Prostate gland (tissue), 2 donors: ENCODE measurements at regions not wholly inside any gene's neighbourhood (a gene's known extent, or its start where the extent isn't known, plus 50 kb on each side); places are given as distances from the start of the nearest gene placed in this dataset.

Experiments used
- CTCF ChIP-seq, 4 experiments: fragments of 200-600 bp in 2 of 4; fragments of 450-650 bp in 2 of 4; sonication (generic) in 2 of 4; IDR thresholded peaks; 1 replicate in 3 of 4; 2 replicates in 1 of 4; pipeline ENCODE4 v1.5.1; 2016 to 2019; ENCODE audit warnings: antibody characterized with exemption in 4 of 4, mild to moderate bottlenecking in 2 of 4, moderate library complexity in 2 of 4
- POLR2AphosphoS5 ChIP-seq: sonication (generic); formaldehyde crosslinking; IDR thresholded peaks from one replicate; pipeline ENCODE4 v1.6.1; 2017; ENCODE audit warnings: antibody characterized with exemption

- TF ChIP-seq CTCF (IDR thresholded peaks at IDR 0.05) (no peak), POLR2AphosphoS5 (no peak)
Measured at GRCh38 chr4:120454788-120455187, 388.1 kb upstream of the MAD2L1 start.
